B cell (primary cell): ENCODE measurements at regions not wholly inside any gene's neighbourhood (a gene's known extent, or its start where the extent isn't known, plus 50 kb on each side); places are given as distances from the start of the nearest gene placed in this dataset.

Experiments
- ATAC-seq: fragments of 200-7000 bp; cut with Tn5 transposase; one replicate; pipeline ENCODE4 v1.10.0; 2021; ENCODE audit warnings: low read depth, mild to moderate bottlenecking, moderate number of reproducible peaks, moderate library complexity
- CTCF ChIA-PET: fragments of 350-600 bp; sonication (Branson Sonifier 250); formaldehyde crosslinking; loops from one replicate; lab custom pipeline; 2021; ENCODE audit warnings: antibody characterized with exemption, inconsistent platforms; lab: Charles Lee
- POLR2A ChIA-PET: fragments of 350-600 bp; sonication (Branson Sonifier 250); formaldehyde crosslinking; loops from one replicate; lab custom pipeline; 2021; ENCODE audit warnings: antibody characterized with exemption; lab: Charles Lee
- DNase-seq: peaks from one replicate; pipeline ENCODE4 v3.0.0; 2013
- H2AFZ ChIP-seq: 2 replicates; pipeline ENCODE4 v1.6.1; 2012; ENCODE audit warnings: mild to moderate bottlenecking, low read depth, low read length; ENCODE audit not compliant: insufficient read depth, poor library complexity, severe bottlenecking
- H3K27ac ChIP-seq, 2 donors: 1 replicate in 1 of 2; 2 replicates in 1 of 2; pipeline ENCODE4 v1.5.1; 2012 to 2013; ENCODE audit warnings: low read length in 2 of 2, mild to moderate bottlenecking in 2 of 2, moderate library complexity in 1 of 2
- H3K27me3 ChIP-seq, 4 experiments: fragments of 200-600 bp in 1 of 4; sonication (generic) in 1 of 4; replicated peaks in 1 of 4; 1 replicate in 2 of 4; 2 replicates in 2 of 4; pipeline versions ENCODE4 v1.6.1 to v1.7.0; 2013 to 2016; ENCODE audit warnings: low read length in 3 of 4, mild to moderate bottlenecking in 2 of 4, mixed read lengths in 1 of 4, moderate library complexity in 1 of 4; ENCODE audit not compliant: insufficient read depth in 4 of 4, control insufficient read depth in 3 of 4; ENCODE audit errors: control extremely low read depth in 1 of 4
- H3K36me3 ChIP-seq, 2 experiments: replicated peaks in 1 of 2; 1 replicate in 1 of 2; 2 replicates in 1 of 2; pipeline versions ENCODE4 v1.6.1 to v1.7.1; 2013; ENCODE audit warnings: low read length in 1 of 2; ENCODE audit not compliant: insufficient read depth in 2 of 2, control insufficient read depth in 1 of 2; ENCODE audit errors: control extremely low read depth in 1 of 2, extremely low read depth in 1 of 2
- H3K4me1 ChIP-seq, 2 donors: fragments of 200-600 bp in 1 of 2; sonication (generic) in 1 of 2; 1 replicate in 1 of 2; 2 replicates in 1 of 2; pipeline versions ENCODE4 v1.5.1 to v1.6.1; 2013 to 2017; ENCODE audit warnings: low read length in 2 of 2; ENCODE audit not compliant: control insufficient read depth in 2 of 2, insufficient read depth in 2 of 2
- H3K4me2 ChIP-seq: replicated peaks from 2 replicates; pipeline ENCODE3; 2012; ENCODE audit warnings: mild to moderate bottlenecking, low read depth, low read length; ENCODE audit not compliant: poor library complexity, severe bottlenecking
- H3K4me3 ChIP-seq, 5 experiments: fragments of 200-600 bp in 1 of 5; sonication (generic) in 1 of 5; 1 replicate in 3 of 5; 2 replicates in 2 of 5; pipeline versions ENCODE4 v1.5.1 to v1.7.0; 2011 to 2016; ENCODE audit warnings: low read length in 4 of 5, mild to moderate bottlenecking in 4 of 5, low read depth in 2 of 5, control low read depth in 1 of 5, moderate library complexity in 1 of 5; ENCODE audit not compliant: insufficient read depth in 1 of 5; ENCODE audit errors: control extremely low read depth in 1 of 5, extremely low read depth in 1 of 5
- H3K79me2 ChIP-seq: fragments of 200-600 bp; sonication (generic); one replicate; pipeline ENCODE4 v1.6.0; 2016; ENCODE audit warnings: low read length; ENCODE audit not compliant: control insufficient read depth, insufficient read depth
- H3K9ac ChIP-seq: fragments of 200-600 bp; sonication (generic); 2 replicates; pipeline ENCODE4 v1.6.1; 2017; ENCODE audit warnings: mild to moderate bottlenecking, low read length, moderate library complexity
- H3K9me3 ChIP-seq, 3 donors: one replicate each; pipeline versions ENCODE4 v1.6.1 to v1.7.1; 2013; ENCODE audit warnings: low read length in 2 of 3; ENCODE audit not compliant: control insufficient read depth in 2 of 3, insufficient read depth in 1 of 3; ENCODE audit errors: control extremely low read depth in 1 of 3
- H4K20me1 ChIP-seq: 2 replicates; pipeline ENCODE4 v1.6.0; 2012; ENCODE audit warnings: mild to moderate bottlenecking, low read length; ENCODE audit not compliant: insufficient read depth, control insufficient read depth, poor library complexity, severe bottlenecking
- H3K27ac Mint-ChIP-seq: one replicate; pipeline ENCODE4 v1.8.0; 2021; ENCODE audit warnings: mixed read lengths
- H3K27me3 Mint-ChIP-seq: one replicate; pipeline ENCODE4 v1.8.0; 2021; ENCODE audit warnings: mixed read lengths
- H3K4me1 Mint-ChIP-seq: one replicate; pipeline ENCODE4 v1.8.0; 2021; ENCODE audit warnings: mixed read lengths
- H3K4me3 Mint-ChIP-seq: one replicate; pipeline ENCODE4 v1.8.0; 2021; ENCODE audit warnings: mixed read lengths
- H3K9me3 Mint-ChIP-seq: one replicate; pipeline ENCODE4 v1.8.0; 2022; ENCODE audit warnings: mixed read lengths; ENCODE audit not compliant: insufficient read depth
- CTCF ChIP-seq: fragments of 200-600 bp; IDR thresholded peaks from one replicate; pipeline ENCODE4 v1.8.0; 2022; ENCODE audit warnings: antibody characterized with exemption, mild to moderate bottlenecking
- EZH2 ChIP-seq: IDR thresholded peaks from 2 replicates; pipeline ENCODE4 v1.6.1; 2012; ENCODE audit warnings: borderline replicate concordance, low read depth, mild to moderate bottlenecking, moderate library complexity, low read length; ENCODE audit not compliant: insufficient read depth, poor library complexity, severe bottlenecking
- WGBS: methylation state at CpG from one replicate; pipeline ENCODE4 v1.1.5; 2013; ENCODE audit warnings: missing lambda C conversion rate; ENCODE audit not compliant: insufficient coverage; 5-methylcytosine and 5-hydroxymethylcytosine counted together
- intact Hi-C: fragments of 100-400 bp; cut with micrococcal nuclease; formaldehyde crosslinking; loops from one replicate; pipeline ENCODE4 v1.10.0; 2022

GRCh38 chr5:54638106-54638505, 120.5 kb downstream of the SNX18 start:
- ATAC-seq = no peak
- no peaks in the 10 kb centered on the region for H3K9me3 Mint-ChIP-seq
- no peaks in the 10 kb centered on the region for H3K27me3 Mint-ChIP-seq
- CTCF ChIA-PET = interaction anchor here (0.9 to 1.3 kb wide), 3 partner anchors 10 to 22 kb away, joined by 3 to 5 read pairs (median 4); no protein-coding TSS in a partner anchor
- H3K27ac Mint-ChIP-seq = no peak overlapping the region
- no peak for TF ChIP-seq CTCF
- TF ChIP-seq EZH2 = no peak
- POLR2A ChIA-PET = no interaction called here
- H3K4me3 Mint-ChIP-seq = no peak overlapping the region
- Histone ChIP-seq H3K36me3 (no peaks in the 10 kb centered on the region), H3K4me1 (peaks cover 7 to 13% of the 10 kb centered on the region in 2 donors), H3K27ac (no peak overlapping the region), H2AFZ (no peak overlapping the region), H3K4me2 (no peak overlapping the region), H3K79me2 (no peaks in the 10 kb centered on the region), H3K4me3 (no peak overlapping the region), H3K9ac (no peak overlapping the region), H3K9me3 (no peaks in the 10 kb centered on the region), H3K27me3 (no peaks in the 10 kb centered on the region), H4K20me1 (no peaks in the 10 kb centered on the region)
- intact Hi-C loops = no loop called here
- no CpG with 5 or more reads among the region's 2 CpGs for WGBS
- H3K4me1 Mint-ChIP-seq = peaks cover 19% of the 10 kb centered on the region
- no peak for DNase-seq

DNA sequence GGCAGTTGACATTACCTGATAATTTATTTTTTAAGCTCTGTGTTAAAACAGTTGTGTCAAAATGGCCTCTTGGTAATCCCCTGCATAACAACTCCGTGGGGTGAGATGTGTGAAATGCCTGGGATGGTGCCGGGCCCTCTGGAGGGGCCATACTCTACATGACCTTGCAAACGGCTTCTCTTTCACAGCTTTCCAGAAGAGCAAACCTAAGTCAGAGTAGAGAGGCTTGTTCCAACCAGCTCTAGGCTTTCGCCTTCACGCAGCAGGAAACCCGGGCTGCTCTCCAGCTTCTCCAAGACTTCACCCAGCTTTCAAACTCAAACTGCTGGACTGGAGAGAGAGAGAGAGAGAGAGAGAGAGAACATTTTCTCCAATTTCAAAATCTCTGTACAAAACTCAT, 120.1 kb downstream of the SNX18 start:
- DNase-seq = no peak
- H3K79me2 ChIP-seq = no peaks in the 10 kb centered on the region
- no peak overlapping the region for H2AFZ ChIP-seq
- no peaks in the 10 kb centered on the region for H3K9me3 ChIP-seq
- no peak overlapping the region for H3K9ac ChIP-seq
- no peak overlapping the region for H3K4me2 ChIP-seq
- no peak overlapping the region for H3K27ac ChIP-seq
- Mint-ChIP-seq H3K9me3 (no peaks in the 10 kb centered on the region), H3K27me3 (no peaks in the 10 kb centered on the region), H3K4me1 (peaks cover 16% of the 10 kb centered on the region), H3K27ac (no peak overlapping the region), H3K4me3 (no peak overlapping the region)
- no peaks in the 10 kb centered on the region for H4K20me1 ChIP-seq
- CTCF ChIA-PET = interaction anchor here (0.6 to 1.3 kb wide), 4 partner anchors 9 to 326 kb away, joined by 3 to 5 read pairs (median 4); no protein-coding TSS in a partner anchor
- TF ChIP-seq EZH2 (no peak), CTCF (no peak)
- no CpG with 5 or more reads among the region's 6 CpGs for WGBS
- H3K4me1 ChIP-seq = peaks cover 7 to 13% of the 10 kb centered on the region in 2 donors
- POLR2A ChIA-PET = no interaction called here
- H3K4me3 ChIP-seq = no peak overlapping the region
- no peak for ATAC-seq
- intact Hi-C loops = no loop called here
- no peaks in the 10 kb centered on the region for H3K27me3 ChIP-seq
- H3K36me3 ChIP-seq = no peaks in the 10 kb centered on the region
